GM21423 (cell line): ENCODE measurements at regions not wholly inside any gene's neighbourhood (a gene's known extent, or its start where the extent isn't known, plus 50 kb on each side); places are given as distances from the start of the nearest gene placed in this dataset.
"Not testable (repeated sequence)": the region's sequence is repeated elsewhere in the genome, so short reads cannot be mapped to it uniquely, and the experiment has no call there.

Source experiments
- ATAC-seq: cut with Tn5 transposase; IDR thresholded peaks from one replicate; pipeline ENCODE4 v1.9.1; 2021; ENCODE audit warnings: mild to moderate bottlenecking, moderate library complexity; ENCODE audit not compliant: unreplicated experiment

GRCh38 chr14:106657460-106657859, 1131.1 kb downstream of the TMEM121 start:
- ATAC-seq: no peak

GRCh38 chr14:106658066-106658860, 1131.9 kb downstream of the TMEM121 start:
- not testable (repeated sequence) for ATAC-seq

- ATAC-seq: not testable (repeated sequence)
Measured at GRCh38 chr14:106661561-106661960, 1135.2 kb downstream of the TMEM121 start.

GRCh38 chr14:106662936-106663550, 1136.7 kb downstream of the TMEM121 start:
- no peak for ATAC-seq

GRCh38 chr14:106663805-106664410, 1137.5 kb downstream of the TMEM121 start:
- ATAC-seq: peak; percentile 66

GRCh38 chr14:106665814-106666213, 1139.4 kb downstream of the TMEM121 start:
- no peak for ATAC-seq

- no peak for ATAC-seq
Measured at GRCh38 chr14:106666341-106666740, 1140.0 kb downstream of the TMEM121 start.

- no peak for ATAC-seq
Measured at GRCh38 chr14:106670011-106670410, 1143.6 kb downstream of the TMEM121 start.

GRCh38 chr14:106674093-106674492, 1147.7 kb downstream of the TMEM121 start:
- ATAC-seq: not testable (repeated sequence)

- not testable (repeated sequence) for ATAC-seq
Measured at GRCh38 chr14:106674509-106675125, 1148.2 kb downstream of the TMEM121 start.

- not testable (repeated sequence) for ATAC-seq
Measured at GRCh38 chr14:106675716-106676115, 1149.3 kb downstream of the TMEM121 start.

GRCh38 chr14:106679776-106680175, 1153.4 kb downstream of the TMEM121 start:
- ATAC-seq: no peak

- no peak for ATAC-seq
Measured at GRCh38 chr14:106681161-106681560, 1154.8 kb downstream of the TMEM121 start.

GRCh38 chr14:106681568-106681967, 1155.2 kb downstream of the TMEM121 start:
- ATAC-seq: no peak

- ATAC-seq: no peak
Measured at GRCh38 chr14:106683631-106684030, 1157.2 kb downstream of the TMEM121 start.

GRCh38 chr14:106686533-106686932, 1160.2 kb downstream of the TMEM121 start:
- ATAC-seq: no peak

- no peak for ATAC-seq
Measured at GRCh38 chr14:106690333-106690891, 1164.0 kb downstream of the TMEM121 start.

GRCh38 chr14:106691601-106692291, 1165.4 kb downstream of the TMEM121 start:
- peak; percentile 60 for ATAC-seq

- ATAC-seq: peak; percentile 48
Measured at GRCh38 chr14:106694638-106695393, 1168.4 kb downstream of the TMEM121 start.
